ENCODE measurements at regions not wholly inside any gene's neighbourhood (a gene's known extent, or its start where the extent isn't known, plus 50 kb on each side); places are given as distances from the start of the nearest gene placed in this dataset.

GRCh38 chr3:190175490-190175889, 54.8 kb upstream of the P3H2 start:
- H3K27ac ChIP-seq: no peak overlapping the region
- TF ChIP-seq ZFX (IDR thresholded peaks at IDR 0.05): no peak

DNA sequence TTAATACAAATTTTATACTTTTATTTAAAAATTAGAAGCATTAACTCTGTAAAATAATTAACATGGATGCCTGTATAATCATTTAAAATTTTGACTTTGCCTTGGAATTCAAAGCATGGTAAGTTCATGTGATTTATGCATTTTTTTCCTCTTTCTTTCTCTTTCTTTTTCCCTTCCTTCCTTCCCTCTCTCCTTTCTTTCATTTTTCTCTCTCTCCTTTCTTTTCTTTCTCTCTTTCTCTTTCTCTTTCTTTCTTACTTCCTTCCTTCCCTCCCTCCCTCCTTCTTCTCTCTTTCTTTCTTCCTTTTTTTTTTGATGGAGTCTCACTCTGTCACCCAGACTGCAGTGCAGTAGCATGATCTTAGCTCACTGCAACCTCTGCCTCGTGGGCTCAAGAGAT, 53.8 kb upstream of the P3H2 start:
- H3K27ac ChIP-seq: no peak overlapping the region
- TF ChIP-seq ZFX (IDR thresholded peaks at IDR 0.05): no peak
- TF ChIP-seq, protein P1, sequence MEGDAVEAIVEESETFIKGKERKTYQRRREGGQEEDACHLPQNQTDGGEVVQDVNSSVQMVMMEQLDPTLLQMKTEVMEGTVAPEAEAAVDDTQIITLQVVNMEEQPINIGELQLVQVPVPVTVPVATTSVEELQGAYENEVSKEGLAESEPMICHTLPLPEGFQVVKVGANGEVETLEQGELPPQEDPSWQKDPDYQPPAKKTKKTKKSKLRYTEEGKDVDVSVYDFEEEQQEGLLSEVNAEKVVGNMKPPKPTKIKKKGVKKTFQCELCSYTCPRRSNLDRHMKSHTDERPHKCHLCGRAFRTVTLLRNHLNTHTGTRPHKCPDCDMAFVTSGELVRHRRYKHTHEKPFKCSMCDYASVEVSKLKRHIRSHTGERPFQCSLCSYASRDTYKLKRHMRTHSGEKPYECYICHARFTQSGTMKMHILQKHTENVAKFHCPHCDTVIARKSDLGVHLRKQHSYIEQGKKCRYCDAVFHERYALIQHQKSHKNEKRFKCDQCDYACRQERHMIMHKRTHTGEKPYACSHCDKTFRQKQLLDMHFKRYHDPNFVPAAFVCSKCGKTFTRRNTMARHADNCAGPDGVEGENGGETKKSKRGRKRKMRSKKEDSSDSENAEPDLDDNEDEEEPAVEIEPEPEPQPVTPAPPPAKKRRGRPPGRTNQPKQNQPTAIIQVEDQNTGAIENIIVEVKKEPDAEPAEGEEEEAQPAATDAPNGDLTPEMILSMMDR (conservative IDR thresholded peaks at IDR 0.05): no peak

DNA sequence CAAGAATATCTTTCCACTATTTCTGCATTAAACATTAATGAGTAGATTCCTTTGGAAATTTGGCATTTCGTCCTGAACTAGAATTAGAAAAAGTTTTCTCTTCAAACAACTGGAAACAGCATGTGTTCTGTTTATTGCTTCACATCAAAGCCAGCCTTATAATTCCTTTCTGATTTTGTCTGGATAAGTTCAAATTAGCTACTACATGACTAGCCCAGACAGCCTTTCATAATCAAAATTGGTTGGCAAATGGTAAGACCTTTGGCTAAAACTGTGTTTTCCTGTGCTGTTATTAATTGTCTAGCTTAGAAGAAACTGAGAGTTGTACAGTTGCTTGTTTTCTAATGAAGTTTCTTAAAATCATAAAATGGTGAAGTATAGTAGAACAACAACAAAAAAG, 52.7 kb upstream of the P3H2 start:
- TF ChIP-seq, protein P1 (conservative IDR thresholded peaks at IDR 0.05): no peak
- TF ChIP-seq ZFX (IDR thresholded peaks at IDR 0.05): no peak
- H3K27ac ChIP-seq: no peak overlapping the region

- H3K27ac ChIP-seq: no peak overlapping the region
Observed at GRCh38 chr3:190172751-190173150, 52.1 kb upstream of the P3H2 start.

More at GRCh38 chr3:190172751-190173150, 52.1 kb upstream of the P3H2 start:
- TF ChIP-seq, protein P1 (conservative IDR thresholded peaks at IDR 0.05): no peak
- no peak for TF ChIP-seq ZFX (IDR thresholded peaks at IDR 0.05)
